ENCODE measurements at regions not wholly inside any gene's neighbourhood (a gene's known extent, or its start where the extent isn't known, plus 50 kb on each side); places are given as distances from the start of the nearest gene placed in this dataset.
"Not testable (repeated sequence)": the region's sequence is repeated elsewhere in the genome, so short reads cannot be mapped to it uniquely, and the experiment has no call there.

DNA sequence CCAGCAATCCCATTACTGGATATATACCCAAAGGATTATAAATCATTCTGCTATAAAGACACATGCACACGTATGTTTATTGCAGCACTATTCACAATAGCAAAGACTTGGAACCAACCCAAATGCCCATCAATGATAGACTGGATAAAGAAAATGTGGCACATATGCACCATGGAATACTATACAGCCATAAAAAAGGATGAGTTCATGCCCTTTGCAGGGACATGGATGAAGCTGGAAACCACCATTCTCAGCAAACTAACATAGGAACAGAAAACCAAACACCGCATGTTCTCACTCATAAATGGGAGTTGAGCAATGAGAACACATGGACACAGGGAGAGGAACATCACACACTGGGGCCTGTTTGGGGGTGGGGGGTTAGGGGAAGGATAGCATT lies 90.8 kb upstream of the NTF3 start:
- TF ChIP-seq, protein P1, sequence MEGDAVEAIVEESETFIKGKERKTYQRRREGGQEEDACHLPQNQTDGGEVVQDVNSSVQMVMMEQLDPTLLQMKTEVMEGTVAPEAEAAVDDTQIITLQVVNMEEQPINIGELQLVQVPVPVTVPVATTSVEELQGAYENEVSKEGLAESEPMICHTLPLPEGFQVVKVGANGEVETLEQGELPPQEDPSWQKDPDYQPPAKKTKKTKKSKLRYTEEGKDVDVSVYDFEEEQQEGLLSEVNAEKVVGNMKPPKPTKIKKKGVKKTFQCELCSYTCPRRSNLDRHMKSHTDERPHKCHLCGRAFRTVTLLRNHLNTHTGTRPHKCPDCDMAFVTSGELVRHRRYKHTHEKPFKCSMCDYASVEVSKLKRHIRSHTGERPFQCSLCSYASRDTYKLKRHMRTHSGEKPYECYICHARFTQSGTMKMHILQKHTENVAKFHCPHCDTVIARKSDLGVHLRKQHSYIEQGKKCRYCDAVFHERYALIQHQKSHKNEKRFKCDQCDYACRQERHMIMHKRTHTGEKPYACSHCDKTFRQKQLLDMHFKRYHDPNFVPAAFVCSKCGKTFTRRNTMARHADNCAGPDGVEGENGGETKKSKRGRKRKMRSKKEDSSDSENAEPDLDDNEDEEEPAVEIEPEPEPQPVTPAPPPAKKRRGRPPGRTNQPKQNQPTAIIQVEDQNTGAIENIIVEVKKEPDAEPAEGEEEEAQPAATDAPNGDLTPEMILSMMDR (IDR thresholded peaks at IDR 0.05), result not testable (repeated sequence)
- TF ChIP-seq POLR2A (IDR thresholded peaks at IDR 0.05), result not testable (repeated sequence)
